CD4-positive, alpha-beta T cell (primary cell): ENCODE measurements at regions not wholly inside any gene's neighbourhood (a gene's known extent, or its start where the extent isn't known, plus 50 kb on each side); places are given as distances from the start of the nearest gene placed in this dataset.
"Not testable (repeated sequence)": the region's sequence is repeated elsewhere in the genome, so short reads cannot be mapped to it uniquely, and the experiment has no call there.

ENCODE experiments used
- ATAC-seq: fragments of 200-7000 bp; cut with Tn5 transposase; one replicate; pipeline ENCODE4 v1.10.0; 2022; ENCODE audit warnings: mild to moderate bottlenecking; ENCODE audit not compliant: poor library complexity
- CTCF ChIA-PET: fragments of 350-600 bp; sonication (Branson Sonifier 250); formaldehyde crosslinking; loops from one replicate; lab custom pipeline; 2021; ENCODE audit warnings: antibody characterized with exemption, inconsistent platforms; lab: Charles Lee
- POLR2A ChIA-PET: fragments of 350-600 bp; sonication (Branson Sonifier 250); formaldehyde crosslinking; loops from one replicate; lab custom pipeline; 2021; ENCODE audit warnings: antibody characterized with exemption, inconsistent platforms; lab: Charles Lee
- DNase-seq, 14 experiments: peaks; one replicate each; pipeline ENCODE4 v3.0.0-alpha.2; 2013 to 2020; ENCODE audit warnings: mixed read lengths in 2 of 14
- H3K27ac ChIP-seq, 2 donors: one replicate each; pipeline versions ENCODE4 v1.5.1 to v1.7.0; 2013; ENCODE audit warnings: low read length in 2 of 2, low read depth in 1 of 2, mild to moderate bottlenecking in 1 of 2
- H3K27me3 ChIP-seq, 2 experiments: 1 replicate in 1 of 2; 2 replicates in 1 of 2; pipeline versions ENCODE4 v1.6.1 to v1.7.0; 2013; ENCODE audit warnings: low read length in 2 of 2, control low read depth in 1 of 2, mild to moderate bottlenecking in 1 of 2, moderate library complexity in 1 of 2; ENCODE audit not compliant: insufficient read depth in 2 of 2, control insufficient read depth in 1 of 2
- H3K36me3 ChIP-seq: one replicate; pipeline ENCODE4 v1.6.1; 2013; ENCODE audit warnings: low read length, control low read depth; ENCODE audit not compliant: insufficient read depth
- H3K4me1 ChIP-seq: one replicate; pipeline ENCODE4 v1.6.1; 2013; ENCODE audit warnings: low read length, control low read depth; ENCODE audit not compliant: insufficient read depth
- H3K4me3 ChIP-seq: one replicate; pipeline ENCODE4 v1.5.1; 2013; ENCODE audit warnings: mild to moderate bottlenecking, low read length, moderate library complexity
- H3K9me3 ChIP-seq, 2 experiments: 1 replicate in 1 of 2; 2 replicates in 1 of 2; pipeline versions ENCODE4 v1.6.1 to v1.7.0; 2013; ENCODE audit warnings: low read length in 2 of 2, mild to moderate bottlenecking in 2 of 2, control low read depth in 1 of 2, moderate library complexity in 1 of 2; ENCODE audit not compliant: control insufficient read depth in 1 of 2, insufficient read depth in 1 of 2
- H3K27ac Mint-ChIP-seq: one replicate; pipeline ENCODE4 v1.8.0; 2020; ENCODE audit warnings: mixed read lengths
- H3K27me3 Mint-ChIP-seq: one replicate; pipeline ENCODE4 v1.8.0; 2021; ENCODE audit warnings: mixed read lengths
- H3K36me3 Mint-ChIP-seq: one replicate; pipeline ENCODE4 v1.8.0; 2021; ENCODE audit warnings: low read depth, mixed read lengths
- H3K4me1 Mint-ChIP-seq: one replicate; pipeline ENCODE4 v1.8.0; 2021; ENCODE audit warnings: low read depth, mixed read lengths
- H3K4me3 Mint-ChIP-seq: one replicate; pipeline ENCODE4 v1.8.0; 2020; ENCODE audit warnings: mild to moderate bottlenecking, mixed read lengths
- H3K9me3 Mint-ChIP-seq: one replicate; pipeline ENCODE4 v1.8.0; 2020; ENCODE audit warnings: mixed read lengths
- intact Hi-C, 2 experiments: fragments of 100-400 bp; cut with DNase I in 1 of 2; cut with micrococcal nuclease in 1 of 2; formaldehyde crosslinking; loops; one replicate each; pipeline versions ENCODE4 v1.15.1 to v1.9.0; 2023 to 2025; cut with DNase I, micrococcal nuclease
- TF ChIP-seq, protein P1 (sequence below): fragments of 200-600 bp; IDR thresholded peaks from one replicate; pipeline ENCODE4 v1.8.0; 2022; ENCODE audit warnings: antibody characterized with exemption, mild to moderate bottlenecking

- DNase-seq (no peak), ATAC-seq (no peak)
- Mint-ChIP-seq H3K4me1 (no peaks in the 10 kb centered on the region), H3K36me3 (no peaks in the 10 kb centered on the region), H3K9me3 (no peaks in the 10 kb centered on the region), H3K4me3 (no peak overlapping the region), H3K27ac (no peak overlapping the region), H3K27me3 (peaks cover 1% of the 10 kb centered on the region)
- H3K36me3 ChIP-seq: no peaks in the 10 kb centered on the region
- CTCF ChIA-PET: no interaction called here
- H3K9me3 ChIP-seq: peaks cover 0 to 6% of the 10 kb centered on the region in 2 experiments
- no peaks in the 10 kb centered on the region for H3K4me1 ChIP-seq
- intact Hi-C loops: no loop called here
- H3K27ac ChIP-seq: no peak overlapping the region
- TF ChIP-seq, protein P1, sequence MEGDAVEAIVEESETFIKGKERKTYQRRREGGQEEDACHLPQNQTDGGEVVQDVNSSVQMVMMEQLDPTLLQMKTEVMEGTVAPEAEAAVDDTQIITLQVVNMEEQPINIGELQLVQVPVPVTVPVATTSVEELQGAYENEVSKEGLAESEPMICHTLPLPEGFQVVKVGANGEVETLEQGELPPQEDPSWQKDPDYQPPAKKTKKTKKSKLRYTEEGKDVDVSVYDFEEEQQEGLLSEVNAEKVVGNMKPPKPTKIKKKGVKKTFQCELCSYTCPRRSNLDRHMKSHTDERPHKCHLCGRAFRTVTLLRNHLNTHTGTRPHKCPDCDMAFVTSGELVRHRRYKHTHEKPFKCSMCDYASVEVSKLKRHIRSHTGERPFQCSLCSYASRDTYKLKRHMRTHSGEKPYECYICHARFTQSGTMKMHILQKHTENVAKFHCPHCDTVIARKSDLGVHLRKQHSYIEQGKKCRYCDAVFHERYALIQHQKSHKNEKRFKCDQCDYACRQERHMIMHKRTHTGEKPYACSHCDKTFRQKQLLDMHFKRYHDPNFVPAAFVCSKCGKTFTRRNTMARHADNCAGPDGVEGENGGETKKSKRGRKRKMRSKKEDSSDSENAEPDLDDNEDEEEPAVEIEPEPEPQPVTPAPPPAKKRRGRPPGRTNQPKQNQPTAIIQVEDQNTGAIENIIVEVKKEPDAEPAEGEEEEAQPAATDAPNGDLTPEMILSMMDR: no peak
- H3K4me3 ChIP-seq: no peak overlapping the region
- POLR2A ChIA-PET: no interaction called here
- no peaks in the 10 kb centered on the region for H3K27me3 ChIP-seq
Observed at GRCh38 chr6:168238159-168238909, 81.2 kb downstream of the DACT2 start.

DNA sequence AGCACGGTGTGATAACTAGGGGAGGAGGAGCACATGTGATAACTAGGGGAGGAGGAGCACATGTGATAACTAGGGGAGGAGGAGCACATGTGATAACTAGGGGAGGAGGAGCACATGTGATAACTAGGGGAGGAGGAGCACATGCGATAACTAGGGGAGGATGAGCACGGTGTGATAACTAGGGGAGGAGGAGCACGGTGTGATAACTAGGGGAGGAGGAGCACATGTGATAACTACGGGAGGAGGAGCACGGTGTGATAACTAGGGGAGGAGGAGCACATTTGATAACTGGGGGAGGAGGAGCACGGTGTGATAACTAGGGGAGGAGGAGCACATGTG is 85.7 kb downstream of the DACT2 start:
- Histone ChIP-seq H3K27me3 (peaks cover 5 to 11% of the 10 kb centered on the region in 2 experiments), H3K9me3 (peaks cover 0 to 11% of the 10 kb centered on the region in 2 experiments)
- H3K4me1 ChIP-seq, H3K4me3 ChIP-seq, ATAC-seq, CTCF ChIA-PET, H3K36me3 ChIP-seq, H3K4me3 Mint-ChIP-seq, H3K9me3 Mint-ChIP-seq, DNase-seq, POLR2A ChIA-PET, H3K27ac Mint-ChIP-seq, H3K36me3 Mint-ChIP-seq, intact Hi-C loops, H3K4me1 Mint-ChIP-seq, H3K27ac ChIP-seq: not testable (repeated sequence)
- H3K27me3 Mint-ChIP-seq: peaks cover 14% of the 10 kb centered on the region

DNA sequence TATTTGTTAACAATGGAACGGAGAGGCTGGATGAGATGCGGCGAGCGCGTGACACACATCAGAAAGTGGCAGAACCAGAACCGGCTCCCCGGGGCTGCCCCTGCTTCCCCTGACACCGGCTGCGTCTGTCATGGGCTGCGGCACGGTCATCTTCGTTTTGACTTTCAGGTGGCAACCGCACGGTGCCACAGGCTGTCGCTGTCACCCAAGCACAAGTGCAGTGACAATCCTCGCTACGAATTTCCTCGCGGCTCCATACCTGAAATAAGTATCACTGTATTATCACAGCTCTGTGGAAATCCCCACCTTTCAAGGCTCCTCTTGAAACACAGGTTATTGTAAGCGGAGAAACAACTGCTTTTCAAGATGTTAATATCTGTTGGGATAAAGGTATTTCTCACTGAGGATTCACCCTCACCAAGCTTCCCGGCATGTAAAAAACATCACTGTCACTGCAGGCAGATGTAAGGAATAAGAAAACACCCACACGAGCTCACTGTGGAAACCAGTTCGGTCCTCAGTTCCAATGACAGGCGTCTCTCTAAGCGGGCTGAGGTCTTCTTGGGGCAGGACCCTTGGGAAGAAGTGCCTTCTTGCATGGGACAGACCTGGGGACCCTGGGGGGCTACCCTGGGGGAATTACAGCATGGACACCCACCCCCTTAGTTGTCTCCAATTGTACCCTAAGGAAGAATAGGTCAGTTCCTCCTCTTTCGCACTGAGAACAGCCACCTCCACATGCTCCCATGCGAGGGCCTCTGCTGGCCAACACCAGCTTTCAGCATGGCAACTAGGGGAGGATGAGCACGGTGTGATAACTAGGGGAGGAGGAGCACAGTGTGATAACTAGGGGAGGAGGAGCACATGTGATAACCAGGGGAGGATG is 86.3 kb downstream of the DACT2 start:
- H3K4me1 ChIP-seq: no peaks in the 10 kb centered on the region
- H3K27me3 Mint-ChIP-seq: peaks cover 17% of the 10 kb centered on the region
- ATAC-seq (no peak), DNase-seq (no peak)
- intact Hi-C loops: no loop called here
- no peaks in the 10 kb centered on the region for H3K4me1 Mint-ChIP-seq
- H3K4me3 ChIP-seq: no peak overlapping the region
- H3K27me3 ChIP-seq: peaks cover 5 to 11% of the 10 kb centered on the region in 2 experiments
- ChIA-PET POLR2A (no interaction called here), CTCF (no interaction called here)
- H3K9me3 ChIP-seq: peaks cover 0 to 12% of the 10 kb centered on the region in 2 experiments
- no peak overlapping the region for H3K4me3 Mint-ChIP-seq
- no peak overlapping the region for H3K27ac Mint-ChIP-seq
- H3K36me3 ChIP-seq: no peaks in the 10 kb centered on the region
- no peak overlapping the region for H3K27ac ChIP-seq
- H3K9me3 Mint-ChIP-seq: no peaks in the 10 kb centered on the region
- no peaks in the 10 kb centered on the region for H3K36me3 Mint-ChIP-seq
- TF ChIP-seq, protein P1: no peak
